GM23338 (cell line): ENCODE measurements at regions not wholly inside any gene's neighbourhood (a gene's known extent, or its start where the extent isn't known, plus 50 kb on each side); places are given as distances from the start of the nearest gene placed in this dataset.

Experiments
- POLR2AphosphoS5 ChIP-seq: IDR thresholded peaks from 2 replicates; pipeline ENCODE4 v1.6.1; 2016; ENCODE audit warnings: antibody characterized with exemption, low read depth
- TF ChIP-seq, protein P1 (sequence below), 2 experiments: fragments of 200-600 bp in 1 of 2; sonication (generic) in 1 of 2; conservative IDR thresholded peaks; 2 replicates each; pipeline versions ENCODE4 v1.5.1 to v1.6.1; 2016 to 2017; ENCODE audit warnings: antibody characterized with exemption in 2 of 2, low read depth in 2 of 2, mild to moderate bottlenecking in 2 of 2, moderate library complexity in 1 of 2

DNA sequence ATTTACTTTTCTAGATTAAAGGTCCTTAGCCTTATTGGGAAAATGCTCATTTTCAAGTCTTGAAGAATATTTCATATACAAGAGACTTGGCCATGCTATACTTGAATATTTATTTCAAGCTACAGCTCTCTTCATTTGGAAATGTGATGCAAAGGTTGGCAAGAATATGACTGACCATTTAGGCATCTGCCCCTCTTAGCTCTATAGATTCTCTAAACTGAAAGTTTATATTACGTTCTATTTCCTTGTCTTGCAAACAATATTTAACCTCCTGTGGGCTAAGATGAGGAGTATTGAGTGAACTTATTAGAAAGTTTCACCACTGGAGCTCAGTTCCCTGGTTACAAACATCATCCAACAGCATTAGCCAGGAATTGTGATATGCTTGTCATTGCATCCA, 593.1 kb downstream of the MAT2B start:
- no peak for TF ChIP-seq POLR2AphosphoS5
- TF ChIP-seq, protein P1, sequence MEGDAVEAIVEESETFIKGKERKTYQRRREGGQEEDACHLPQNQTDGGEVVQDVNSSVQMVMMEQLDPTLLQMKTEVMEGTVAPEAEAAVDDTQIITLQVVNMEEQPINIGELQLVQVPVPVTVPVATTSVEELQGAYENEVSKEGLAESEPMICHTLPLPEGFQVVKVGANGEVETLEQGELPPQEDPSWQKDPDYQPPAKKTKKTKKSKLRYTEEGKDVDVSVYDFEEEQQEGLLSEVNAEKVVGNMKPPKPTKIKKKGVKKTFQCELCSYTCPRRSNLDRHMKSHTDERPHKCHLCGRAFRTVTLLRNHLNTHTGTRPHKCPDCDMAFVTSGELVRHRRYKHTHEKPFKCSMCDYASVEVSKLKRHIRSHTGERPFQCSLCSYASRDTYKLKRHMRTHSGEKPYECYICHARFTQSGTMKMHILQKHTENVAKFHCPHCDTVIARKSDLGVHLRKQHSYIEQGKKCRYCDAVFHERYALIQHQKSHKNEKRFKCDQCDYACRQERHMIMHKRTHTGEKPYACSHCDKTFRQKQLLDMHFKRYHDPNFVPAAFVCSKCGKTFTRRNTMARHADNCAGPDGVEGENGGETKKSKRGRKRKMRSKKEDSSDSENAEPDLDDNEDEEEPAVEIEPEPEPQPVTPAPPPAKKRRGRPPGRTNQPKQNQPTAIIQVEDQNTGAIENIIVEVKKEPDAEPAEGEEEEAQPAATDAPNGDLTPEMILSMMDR (conservative IDR thresholded peaks at IDR 0.05; ENCODE audit: low read depth in 2 of 2) = no peak
